ENCODE measurements at regions not wholly inside any gene's neighbourhood (a gene's known extent, or its start where the extent isn't known, plus 50 kb on each side); places are given as distances from the start of the nearest gene placed in this dataset.

- no peaks in the 10 kb centered on the region for H3K4me1 ChIP-seq
- no peaks in the 10 kb centered on the region for H3K36me3 ChIP-seq
- no peak for DNase-seq
- intact Hi-C loops (cut with DNase I) = no loop called here
- H3K4me3 ChIP-seq = no peak overlapping the region
- no peak for TF ChIP-seq CTCF (IDR thresholded peaks at IDR 0.05)
- H3K27ac ChIP-seq = no peak overlapping the region
- H3K9me3 ChIP-seq = no peaks in the 10 kb centered on the region
- no peak overlapping the region for H3K9ac ChIP-seq (ENCODE audit: low read depth in 2 of 2, low read length in 2 of 2)
- H3K27me3 ChIP-seq = no peaks in the 10 kb centered on the region
Measured at GRCh38 chr10:130395248-130395936, 259.2 kb downstream of the GLRX3 start.

DNA sequence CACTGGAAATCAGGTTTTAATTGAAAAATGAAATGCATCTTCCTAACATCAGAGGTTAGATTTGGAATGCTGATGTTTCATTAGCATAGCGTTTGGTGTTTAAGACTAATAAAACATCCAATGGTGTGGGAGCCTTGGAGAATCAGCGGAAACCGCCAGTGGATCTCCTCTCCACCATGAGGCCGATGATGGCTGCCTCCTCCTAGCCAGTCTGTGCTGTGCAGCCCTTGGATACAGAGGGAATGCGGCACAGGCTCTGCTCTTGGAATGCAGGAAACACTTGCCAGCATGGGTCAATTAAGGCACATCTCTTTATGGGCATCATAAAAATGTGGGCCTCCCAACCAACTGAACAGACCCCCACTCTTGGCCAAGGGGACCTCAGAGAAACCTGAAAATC lies 259.9 kb downstream of the GLRX3 start:
- intact Hi-C loops (cut with DNase I) = no loop called here
- DNase-seq = no peak
- no peak overlapping the region for H3K27ac ChIP-seq
- H3K9me3 ChIP-seq = no peaks in the 10 kb centered on the region
- no peaks in the 10 kb centered on the region for H3K27me3 ChIP-seq
- H3K4me3 ChIP-seq = no peak overlapping the region
- no peak overlapping the region for H3K9ac ChIP-seq (ENCODE audit: low read depth in 2 of 2, low read length in 2 of 2)
- H3K36me3 ChIP-seq = no peaks in the 10 kb centered on the region
- H3K4me1 ChIP-seq = no peaks in the 10 kb centered on the region
- no peak for TF ChIP-seq CTCF (IDR thresholded peaks at IDR 0.05)

- Histone ChIP-seq H3K4me1 (no peaks in the 10 kb centered on the region), H3K4me3 (no peak overlapping the region), H3K36me3 (no peaks in the 10 kb centered on the region), H3K27me3 (no peaks in the 10 kb centered on the region), H3K9ac (ENCODE audit: low read depth in 2 of 2, low read length in 2 of 2) (no peak overlapping the region), H3K27ac (no peak overlapping the region), H3K9me3 (no peaks in the 10 kb centered on the region)
- no peak for DNase-seq
- TF ChIP-seq CTCF (IDR thresholded peaks at IDR 0.05) = no peak
- intact Hi-C loops (cut with DNase I) = no loop called here
Measured at GRCh38 chr10:130398090-130398994, 262.2 kb downstream of the GLRX3 start.

DNA sequence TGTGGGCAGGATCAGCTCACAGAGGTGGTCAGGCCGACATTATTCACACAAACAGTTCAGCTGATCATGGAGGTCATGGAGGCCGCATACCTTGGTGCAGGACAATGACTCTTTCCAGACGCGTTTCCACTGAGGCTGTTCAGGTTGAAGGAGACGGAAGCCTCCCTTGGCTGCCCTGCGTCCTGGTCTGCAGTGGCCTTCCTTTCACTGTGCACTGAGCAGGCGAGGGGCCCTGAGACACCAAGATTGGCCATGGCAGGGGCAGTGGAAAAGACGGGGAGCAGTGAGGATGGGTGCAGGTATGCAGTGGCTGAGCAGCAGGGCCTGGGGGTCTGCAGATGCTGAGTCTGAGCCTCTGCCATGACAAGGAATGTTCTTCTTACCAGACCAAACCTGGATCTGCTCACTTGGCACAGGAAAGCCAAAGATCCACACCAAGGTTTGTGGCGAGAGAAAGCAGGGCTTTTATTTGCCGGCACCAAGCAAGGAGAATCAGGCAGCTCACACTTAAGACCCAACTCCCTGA lies 263.3 kb downstream of the GLRX3 start:
- intact Hi-C loops (cut with DNase I) = no loop called here
- no peak for TF ChIP-seq CTCF (IDR thresholded peaks at IDR 0.05)
- H3K9me3 ChIP-seq = no peaks in the 10 kb centered on the region
- DNase-seq = no peak
- no peak overlapping the region for H3K4me3 ChIP-seq
- no peaks in the 10 kb centered on the region for H3K4me1 ChIP-seq
- H3K9ac ChIP-seq (ENCODE audit: low read depth in 2 of 2, low read length in 2 of 2) = no peak overlapping the region
- no peaks in the 10 kb centered on the region for H3K27me3 ChIP-seq
- no peaks in the 10 kb centered on the region for H3K36me3 ChIP-seq
- no peak overlapping the region for H3K27ac ChIP-seq

GRCh38 chr10:130400890-130401289 lies 264.7 kb downstream of the GLRX3 start:
- Histone ChIP-seq H3K9me3 (no peaks in the 10 kb centered on the region), H3K4me3 (no peak overlapping the region), H3K9ac (ENCODE audit: low read depth in 2 of 2, low read length in 2 of 2) (no peak overlapping the region), H3K4me1 (no peaks in the 10 kb centered on the region), H3K27me3 (no peaks in the 10 kb centered on the region), H3K36me3 (no peaks in the 10 kb centered on the region), H3K27ac (no peak overlapping the region)
- no peak for DNase-seq
- intact Hi-C loops (cut with DNase I) = no loop called here
- TF ChIP-seq CTCF (IDR thresholded peaks at IDR 0.05) = no peak
